SK-N-SH treated with all-trans-retinoic acid at 6 μM for 48 hours (cell line): ENCODE measurements at regions not wholly inside any gene's neighbourhood (a gene's known extent, or its start where the extent isn't known, plus 50 kb on each side); places are given as distances from the start of the nearest gene placed in this dataset.

Experiments used
- ATAC-seq: fragments of 200-7000 bp; cut with Tn5 transposase; 3 replicates; pipeline ENCODE4 v1.9.1; 2020; ENCODE audit warnings: mild to moderate bottlenecking, moderate library complexity
- ARNTL ChIP-seq: fragments of 450-650 bp; formaldehyde crosslinking; IDR thresholded peaks from 2 replicates; pipeline ENCODE4 v1.5.0; 2020; ENCODE audit warnings: low read depth, mild to moderate bottlenecking, moderate library complexity, borderline replicate concordance
- BACH2 ChIP-seq: fragments of 250-450 bp; sonication (Bioruptor Pico); IDR thresholded peaks from 2 replicates; pipeline ENCODE4 v1.9.0; 2021; ENCODE audit warnings: mild to moderate bottlenecking, borderline replicate concordance
- CSDC2 ChIP-seq: fragments of 250-450 bp; sonication (Bioruptor Pico); IDR thresholded peaks from 2 replicates; pipeline ENCODE4 v1.5.0; 2020; ENCODE audit warnings: mild to moderate bottlenecking, moderate library complexity
- CSRNP3 ChIP-seq: fragments of 250-450 bp; sonication (Bioruptor Pico); IDR thresholded peaks from 2 replicates; pipeline ENCODE4 v1.5.1; 2021; ENCODE audit warnings: mild to moderate bottlenecking, moderate library complexity
- GLIS3 ChIP-seq: fragments of 250-450 bp; sonication (Bioruptor Pico); IDR thresholded peaks from 2 replicates; pipeline ENCODE4 v1.5.0; 2020; ENCODE audit warnings: mild to moderate bottlenecking, moderate library complexity
- ISL1 ChIP-seq: fragments of 250-450 bp; sonication (Bioruptor Pico); IDR thresholded peaks from 2 replicates; pipeline ENCODE4 v2.1.2; 2022; ENCODE audit warnings: mild to moderate bottlenecking, moderate library complexity
- OSR1 ChIP-seq: fragments of 250-450 bp; sonication (Bioruptor Pico); IDR thresholded peaks from 2 replicates; pipeline ENCODE4 v1.8.0; 2022; ENCODE audit warnings: moderate library complexity, mild to moderate bottlenecking, inconsistent platforms
- PATZ1 ChIP-seq: fragments of 250-450 bp; sonication (Bioruptor Pico); IDR thresholded peaks from 2 replicates; pipeline ENCODE4 v1.8.0; 2020; ENCODE audit warnings: mild to moderate bottlenecking, moderate library complexity, borderline replicate concordance
- POU6F1 ChIP-seq: fragments of 250-450 bp; sonication (Bioruptor Pico); IDR thresholded peaks from 2 replicates; pipeline ENCODE4 v1.8.0; 2021; ENCODE audit warnings: low read depth, mild to moderate bottlenecking, moderate library complexity, borderline replicate concordance
- PPARA ChIP-seq: fragments of 250-450 bp; sonication (Bioruptor Pico); IDR thresholded peaks from 2 replicates; pipeline ENCODE4 v1.5.0; 2020; ENCODE audit warnings: mild to moderate bottlenecking, borderline replicate concordance
- RARB ChIP-seq: fragments of 250-450 bp; sonication (Bioruptor Pico); IDR thresholded peaks from 2 replicates; pipeline ENCODE4 v1.8.0; 2021; ENCODE audit warnings: mild to moderate bottlenecking, moderate library complexity
- TCF4 ChIP-seq: fragments of 250-450 bp; sonication (Bioruptor Pico); IDR thresholded peaks from 2 replicates; pipeline ENCODE4 v1.8.0; 2021; ENCODE audit warnings: mild to moderate bottlenecking, moderate library complexity, borderline replicate concordance
- TSHZ2 ChIP-seq: fragments of 250-450 bp; sonication (Bioruptor Pico); IDR thresholded peaks from 2 replicates; pipeline ENCODE4 v1.5.0; 2020; ENCODE audit warnings: mild to moderate bottlenecking, moderate library complexity
- ZC3H10 ChIP-seq: fragments of 250-450 bp; sonication (Bioruptor Pico); IDR thresholded peaks from 2 replicates; pipeline ENCODE4 v1.5.1; 2021; ENCODE audit warnings: mild to moderate bottlenecking, moderate library complexity
- ZFP3 ChIP-seq: fragments of 250-450 bp; sonication (Bioruptor Pico); IDR thresholded peaks from 2 replicates; pipeline ENCODE4 v1.5.0; 2020; ENCODE audit warnings: mild to moderate bottlenecking, moderate library complexity
- ZNF70 ChIP-seq: fragments of 450-650 bp; formaldehyde crosslinking; IDR thresholded peaks from 2 replicates; pipeline ENCODE4 v1.5.0; 2020; ENCODE audit warnings: mild to moderate bottlenecking, moderate library complexity
- ZNF8 ChIP-seq: fragments of 450-650 bp; formaldehyde crosslinking; IDR thresholded peaks from 2 replicates; pipeline ENCODE4 v1.5.0; 2020; ENCODE audit warnings: mild to moderate bottlenecking, moderate library complexity

GRCh38 chr4:14180983-14181601 is 553.6 kb upstream of the BOD1L1 start (continued):
- TF ChIP-seq POU6F1 (CRISPR knock-in tag), result no peak
- no peak for TF ChIP-seq ISL1 (CRISPR knock-in tag)

- TF ChIP-seq PPARA (CRISPR knock-in tag) (no peak), RARB (no peak), ZFP3 (CRISPR knock-in tag) (no peak), ZC3H10 (CRISPR knock-in tag) (no peak), TSHZ2 (CRISPR knock-in tag) (no peak), ZNF70 (CRISPR knock-in tag) (no peak), BACH2 (CRISPR knock-in tag) (no peak)
- no peak for ATAC-seq
Measured at GRCh38 chr4:14182148-14182547, 554.6 kb upstream of the BOD1L1 start.

GRCh38 chr4:14184265-14184664 is 556.7 kb upstream of the BOD1L1 start:
- ATAC-seq, result peak; percentile 77
- TF ChIP-seq PPARA (CRISPR knock-in tag) (no peak), CSDC2 (CRISPR knock-in tag) (no peak), TCF4 (peak; percentile 70; the same call in 1 of the 2 replicates), ARNTL (no peak), CSRNP3 (no peak), OSR1 (CRISPR knock-in tag) (no peak)
- TF ChIP-seq, all 23 proteins: peak for 1

GRCh38 chr4:14184767-14185166 is 557.2 kb upstream of the BOD1L1 start:
- no peak for TF ChIP-seq CSRNP3
- TF ChIP-seq PATZ1 (CRISPR knock-in tag), result no peak
- no peak for TF ChIP-seq GLIS3 (CRISPR knock-in tag)
- TF ChIP-seq ZC3H10 (CRISPR knock-in tag), result no peak
- TF ChIP-seq, all 23 proteins: peak for 0
- no peak for ATAC-seq

GRCh38 chr4:14188214-14188613 is 560.7 kb upstream of the BOD1L1 start:
- no peak for ATAC-seq
- no peak for TF ChIP-seq CSDC2 (CRISPR knock-in tag)
- TF ChIP-seq GLIS3 (CRISPR knock-in tag), result no peak
- no peak for TF ChIP-seq BACH2 (CRISPR knock-in tag)
- no peak for TF ChIP-seq ARNTL
- TF ChIP-seq TSHZ2 (CRISPR knock-in tag), result no peak
- no peak for TF ChIP-seq ZFP3 (CRISPR knock-in tag)
- no peak for TF ChIP-seq CSRNP3
- no peak for TF ChIP-seq ZNF8 (CRISPR knock-in tag)
- TF ChIP-seq ZNF70 (CRISPR knock-in tag), result no peak
- no peak for TF ChIP-seq ZC3H10 (CRISPR knock-in tag)
